LNCAP (cell line): ENCODE measurements at regions not wholly inside any gene's neighbourhood (a gene's known extent, or its start where the extent isn't known, plus 50 kb on each side); places are given as distances from the start of the nearest gene placed in this dataset.

Source experiments
- CTCF ChIP-seq: fragments of 450-650 bp; IDR thresholded peaks from 2 replicates; pipeline ENCODE4 v1.5.1; 2017; ENCODE audit warnings: mild to moderate bottlenecking

GRCh38 chr4:165711912-165712311, 161.1 kb upstream of the TLL1 start:
- no peak for TF ChIP-seq CTCF

GRCh38 chr4:165714650-165715049, 158.4 kb upstream of the TLL1 start:
- no peak for TF ChIP-seq CTCF

- no peak for TF ChIP-seq CTCF
Observed at GRCh38 chr4:165715211-165715610, 157.8 kb upstream of the TLL1 start.

GRCh38 chr4:165715989-165716388, 157.0 kb upstream of the TLL1 start:
- no peak for TF ChIP-seq CTCF

- TF ChIP-seq CTCF: no peak
Observed at GRCh38 chr4:165716472-165716871, 156.6 kb upstream of the TLL1 start.

GRCh38 chr4:165718660-165719059, 154.4 kb upstream of the TLL1 start:
- TF ChIP-seq CTCF: no peak

- no peak for TF ChIP-seq CTCF
Observed at GRCh38 chr4:165720411-165721082, 152.5 kb upstream of the TLL1 start.

GRCh38 chr4:165721815-165722214, 151.2 kb upstream of the TLL1 start:
- no peak for TF ChIP-seq CTCF
